Stomach (tissue), 4 donors: ENCODE measurements at regions not wholly inside any gene's neighbourhood (a gene's known extent, or its start where the extent isn't known, plus 50 kb on each side); places are given as distances from the start of the nearest gene placed in this dataset.

Experiments
- EP300 ChIP-seq: sonication (generic); formaldehyde crosslinking; IDR thresholded peaks from one replicate; pipeline ENCODE4 v1.6.1; 2017; ENCODE audit warnings: antibody characterized with exemption
- POLR2A ChIP-seq, 4 donors: fragments of 450-650 bp; IDR thresholded peaks; one replicate each; pipeline ENCODE4 v1.6.1; 2016; ENCODE audit warnings: antibody characterized with exemption in 4 of 4, control low read depth in 2 of 4, mild to moderate bottlenecking in 1 of 4, moderate library complexity in 1 of 4
- TF ChIP-seq, protein P1 (sequence below), 7 experiments: fragments of 450-650 bp in 4 of 7; fragments of 200-600 bp in 3 of 7; sonication (generic) in 3 of 7; IDR thresholded peaks; one replicate each; pipeline ENCODE4 v1.5.1; 2016 to 2019; ENCODE audit warnings: antibody characterized with exemption in 7 of 7, control low read depth in 2 of 7, mild to moderate bottlenecking in 1 of 7

DNA sequence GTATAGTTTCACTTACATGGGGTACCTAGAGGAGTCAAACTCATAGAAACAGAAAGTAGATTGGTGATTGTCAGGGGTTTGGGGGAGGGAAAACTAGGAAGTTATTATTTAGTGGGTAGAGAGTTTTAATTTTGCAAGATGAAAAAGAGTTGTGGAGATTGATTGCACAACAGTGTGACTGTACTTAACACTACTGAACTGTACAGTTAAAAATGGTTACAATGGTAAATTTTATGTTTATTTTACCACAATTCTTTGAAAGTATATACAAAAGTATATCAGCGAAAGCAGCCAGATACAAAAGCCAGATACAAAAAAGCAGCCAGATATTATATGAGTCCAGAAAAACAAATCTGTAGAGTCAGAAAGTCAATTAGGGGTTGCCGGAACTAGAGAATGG, 247.6 kb downstream of the IPO8 start:
- no peak for TF ChIP-seq POLR2A (IDR thresholded peaks at IDR 0.05)
- TF ChIP-seq, protein P1, sequence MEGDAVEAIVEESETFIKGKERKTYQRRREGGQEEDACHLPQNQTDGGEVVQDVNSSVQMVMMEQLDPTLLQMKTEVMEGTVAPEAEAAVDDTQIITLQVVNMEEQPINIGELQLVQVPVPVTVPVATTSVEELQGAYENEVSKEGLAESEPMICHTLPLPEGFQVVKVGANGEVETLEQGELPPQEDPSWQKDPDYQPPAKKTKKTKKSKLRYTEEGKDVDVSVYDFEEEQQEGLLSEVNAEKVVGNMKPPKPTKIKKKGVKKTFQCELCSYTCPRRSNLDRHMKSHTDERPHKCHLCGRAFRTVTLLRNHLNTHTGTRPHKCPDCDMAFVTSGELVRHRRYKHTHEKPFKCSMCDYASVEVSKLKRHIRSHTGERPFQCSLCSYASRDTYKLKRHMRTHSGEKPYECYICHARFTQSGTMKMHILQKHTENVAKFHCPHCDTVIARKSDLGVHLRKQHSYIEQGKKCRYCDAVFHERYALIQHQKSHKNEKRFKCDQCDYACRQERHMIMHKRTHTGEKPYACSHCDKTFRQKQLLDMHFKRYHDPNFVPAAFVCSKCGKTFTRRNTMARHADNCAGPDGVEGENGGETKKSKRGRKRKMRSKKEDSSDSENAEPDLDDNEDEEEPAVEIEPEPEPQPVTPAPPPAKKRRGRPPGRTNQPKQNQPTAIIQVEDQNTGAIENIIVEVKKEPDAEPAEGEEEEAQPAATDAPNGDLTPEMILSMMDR (IDR thresholded peaks at IDR 0.05), result no peak
- no peak for TF ChIP-seq EP300
